Astrocyte (in vitro differentiated cells and primary cell): ENCODE measurements at regions not wholly inside any gene's neighbourhood (a gene's known extent, or its start where the extent isn't known, plus 50 kb on each side); places are given as distances from the start of the nearest gene placed in this dataset.

Experiments
- CTCF ChIP-seq: IDR thresholded peaks from 2 replicates; pipeline ENCODE4 v1.5.1; 2011; ENCODE audit warnings: low read depth, mild to moderate bottlenecking, inconsistent platforms, low read length, moderate library complexity; ENCODE audit not compliant: insufficient read depth
- EZH2 ChIP-seq: IDR thresholded peaks from 2 replicates; pipeline ENCODE4 v1.6.1; 2012; ENCODE audit warnings: mild to moderate bottlenecking, low read length, inconsistent platforms; ENCODE audit not compliant: insufficient read depth

DNA sequence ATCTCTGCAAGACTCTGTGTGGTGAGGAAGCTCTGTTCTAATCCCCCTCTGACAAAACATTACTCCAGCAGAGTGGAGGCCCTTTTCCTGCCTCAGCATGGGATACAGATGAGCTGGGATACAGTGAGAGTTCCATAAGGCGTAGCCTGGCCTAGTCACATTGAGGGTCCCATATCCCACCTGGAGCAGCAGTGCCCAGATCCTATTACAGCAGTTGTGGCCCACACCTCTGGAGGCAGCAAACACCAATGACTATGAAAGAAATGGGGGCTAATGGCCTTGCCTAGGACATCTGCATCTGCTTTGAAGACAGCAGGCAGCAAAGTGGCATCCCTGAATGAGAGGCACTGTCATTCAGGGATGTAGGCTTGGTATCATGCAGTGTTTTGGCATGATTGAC is 534.5 kb downstream of the TDRD15 start:
- TF ChIP-seq CTCF, result no peak
- no peak for TF ChIP-seq EZH2
